Mesothelial cell of epicardium (in vitro differentiated cells): ENCODE measurements at regions not wholly inside any gene's neighbourhood (a gene's known extent, or its start where the extent isn't known, plus 50 kb on each side); places are given as distances from the start of the nearest gene placed in this dataset.

Experiments
- DNase-seq, 2 experiments: peaks; one replicate each; pipeline ENCODE4 v3.0.0; 2021; ENCODE audit warnings: low spot score in 2 of 2; ENCODE audit not compliant: unreplicated experiment in 2 of 2
- H3K27ac Mint-ChIP-seq: 2 replicates; pipeline ENCODE4 v1.8.0; 2021; ENCODE audit warnings: mixed read lengths
- H3K27me3 Mint-ChIP-seq: 2 replicates; pipeline ENCODE4 v1.8.0; 2021; ENCODE audit warnings: low read depth, mixed read lengths
- H3K36me3 Mint-ChIP-seq: 2 replicates; pipeline ENCODE4 v1.8.0; 2021; ENCODE audit warnings: mixed read lengths
- H3K4me1 Mint-ChIP-seq: 2 replicates; pipeline ENCODE4 v1.8.0; 2021; ENCODE audit warnings: mixed read lengths
- H3K4me3 Mint-ChIP-seq: 2 replicates; pipeline ENCODE4 v1.8.0; 2021; ENCODE audit warnings: mild to moderate bottlenecking, moderate library complexity, mixed read lengths
- H3K9me3 Mint-ChIP-seq: 2 replicates; pipeline ENCODE4 v1.8.0; 2021; ENCODE audit warnings: mixed read lengths
- CTCF ChIP-seq: fragments of 200-600 bp; sonication (generic); IDR thresholded peaks from one replicate; pipeline ENCODE4 v1.5.0; 2021; ENCODE audit warnings: antibody characterized with exemption; ENCODE audit not compliant: unreplicated experiment

DNA sequence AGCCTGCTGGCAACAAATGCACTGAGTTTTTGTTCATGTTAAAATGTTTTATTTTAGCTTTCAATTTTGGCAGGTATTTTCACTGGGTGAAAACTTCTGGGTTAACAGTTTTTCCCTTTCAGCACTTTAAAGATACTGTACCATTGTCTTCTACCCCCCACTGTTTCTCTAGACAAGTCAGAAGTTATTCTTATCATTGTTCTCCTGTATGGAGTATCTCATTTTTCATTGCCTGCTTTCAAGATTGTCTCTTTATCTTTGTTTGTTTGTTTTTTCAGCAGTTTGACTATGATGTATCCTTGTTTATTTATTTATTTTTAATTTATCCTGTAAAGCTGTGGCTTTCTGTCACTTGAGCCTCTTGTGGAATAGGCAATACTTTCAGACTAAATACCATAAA lies 277.0 kb downstream of the ICOS start:
- H3K27me3 Mint-ChIP-seq, result no peaks in the 10 kb centered on the region
- H3K4me1 Mint-ChIP-seq, result no peaks in the 10 kb centered on the region
- DNase-seq, result no peak
- H3K36me3 Mint-ChIP-seq, result peaks cover 4% of the 10 kb centered on the region
- no peak for TF ChIP-seq CTCF
- peaks cover 49% of the 10 kb centered on the region for H3K9me3 Mint-ChIP-seq
- no peak overlapping the region for H3K4me3 Mint-ChIP-seq
- no peak overlapping the region for H3K27ac Mint-ChIP-seq

GRCh38 chr2:204218040-204218439 lies 281.5 kb downstream of the ICOS start:
- no peak overlapping the region for H3K27ac Mint-ChIP-seq
- no peak for DNase-seq
- peaks cover 4% of the 10 kb centered on the region for H3K36me3 Mint-ChIP-seq
- no peaks in the 10 kb centered on the region for H3K4me1 Mint-ChIP-seq
- peaks cover 2% of the 10 kb centered on the region for H3K27me3 Mint-ChIP-seq
- no peak for TF ChIP-seq CTCF
- peaks cover 43% of the 10 kb centered on the region for H3K9me3 Mint-ChIP-seq
- no peak overlapping the region for H3K4me3 Mint-ChIP-seq

- no peak for TF ChIP-seq CTCF
- no peak for DNase-seq
- Mint-ChIP-seq H3K27ac (no peak overlapping the region), H3K4me3 (no peak overlapping the region), H3K4me1 (no peaks in the 10 kb centered on the region), H3K27me3 (peaks cover 2% of the 10 kb centered on the region), H3K9me3 (peaks cover 37% of the 10 kb centered on the region), H3K36me3 (peaks cover 4% of the 10 kb centered on the region)
Measured at GRCh38 chr2:204219196-204219595, 282.6 kb downstream of the ICOS start.

DNA sequence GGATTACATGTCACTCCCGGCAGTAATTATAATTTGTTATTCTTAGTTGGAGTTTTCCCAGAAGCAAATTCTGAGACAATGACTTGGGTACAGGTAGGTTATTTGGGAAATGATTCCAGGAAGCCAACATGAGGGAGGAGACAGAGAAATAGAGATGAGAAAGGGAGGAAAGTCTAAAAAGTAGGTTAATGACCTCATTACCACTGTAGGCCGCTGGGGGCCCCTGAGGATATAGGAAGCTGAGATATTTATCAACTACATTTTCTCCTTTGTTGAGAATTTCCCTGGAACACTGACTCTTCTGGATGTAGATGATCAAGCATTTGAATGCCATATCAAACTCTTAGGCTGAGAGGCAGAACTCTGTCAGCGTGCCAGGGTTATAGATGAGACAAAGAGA lies 284.3 kb downstream of the ICOS start:
- DNase-seq, result no peak

DNA sequence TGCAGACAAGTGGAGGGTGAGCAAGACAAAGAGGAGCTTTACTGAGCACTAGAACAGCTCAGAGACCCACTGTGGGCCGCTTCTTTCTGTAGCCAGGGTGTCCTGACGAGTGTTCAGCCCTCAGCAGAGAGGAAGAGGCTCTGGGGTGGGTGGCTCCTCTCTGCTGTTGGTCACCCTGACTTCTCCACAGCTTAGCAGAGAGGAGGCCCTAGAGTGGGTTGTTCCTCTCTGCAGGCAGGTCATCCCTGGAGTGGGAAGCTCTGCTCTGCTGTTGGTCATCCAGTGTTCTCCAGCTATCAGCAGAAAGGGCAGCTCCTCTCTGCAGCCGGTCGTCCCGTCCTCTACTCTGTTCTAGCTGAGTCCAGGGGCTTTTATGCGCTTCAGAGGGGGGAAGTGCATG lies 286.5 kb downstream of the ICOS start:
- peaks cover 6% of the 10 kb centered on the region for H3K9me3 Mint-ChIP-seq
- no peaks in the 10 kb centered on the region for H3K36me3 Mint-ChIP-seq
- H3K27me3 Mint-ChIP-seq, result peaks cover 11% of the 10 kb centered on the region
- no peak for DNase-seq
- no peak overlapping the region for H3K27ac Mint-ChIP-seq
- H3K4me1 Mint-ChIP-seq, result peaks cover 4% of the 10 kb centered on the region
- TF ChIP-seq CTCF, result no peak
- H3K4me3 Mint-ChIP-seq, result no peak overlapping the region

More for the DNA sequence above, 284.3 kb downstream of the ICOS start:
- H3K9me3 Mint-ChIP-seq, result peaks cover 23% of the 10 kb centered on the region
- H3K4me1 Mint-ChIP-seq, result no peaks in the 10 kb centered on the region
- no peak overlapping the region for H3K4me3 Mint-ChIP-seq
- peaks cover 2% of the 10 kb centered on the region for H3K27me3 Mint-ChIP-seq
- no peak overlapping the region for H3K27ac Mint-ChIP-seq
- TF ChIP-seq CTCF, result no peak
- H3K36me3 Mint-ChIP-seq, result no peaks in the 10 kb centered on the region

GRCh38 chr2:204223544-204223943 lies 287.0 kb downstream of the ICOS start:
- Mint-ChIP-seq H3K4me3 (no peak overlapping the region), H3K27ac (no peak overlapping the region), H3K9me3 (peaks cover 2% of the 10 kb centered on the region), H3K27me3 (peaks cover 11% of the 10 kb centered on the region), H3K4me1 (peaks cover 9% of the 10 kb centered on the region), H3K36me3 (no peaks in the 10 kb centered on the region)
- no peak for DNase-seq
- no peak for TF ChIP-seq CTCF
